K562 (cell line): ENCODE measurements at regions not wholly inside any gene's neighbourhood (a gene's known extent, or its start where the extent isn't known, plus 50 kb on each side); places are given as distances from the start of the nearest gene placed in this dataset.

Experiments
- CHD1 ChIP-seq: fragments of 200-600 bp; sonication (generic); IDR thresholded peaks from one replicate; pipeline ENCODE4 v1.6.1; 2012; ENCODE audit warnings: mild to moderate bottlenecking, moderate library complexity, low read length, inconsistent platforms
- EP300 ChIP-seq: IDR thresholded peaks from 2 replicates; pipeline ENCODE4 v1.6.1; 2012; ENCODE audit warnings: low read length, improper control_type of control experiment
- EZH2 ChIP-seq: IDR thresholded peaks from 2 replicates; pipeline ENCODE4 v1.6.1; 2012; ENCODE audit warnings: low read depth, mild to moderate bottlenecking, inconsistent platforms, low read length, borderline replicate concordance
- HMGXB4 ChIP-seq: sonication (generic); formaldehyde crosslinking; IDR thresholded peaks from 2 replicates; pipeline ENCODE4 v1.8.1; 2023; ENCODE audit warnings: mild to moderate bottlenecking, missing genetic modification reagents
- NFXL1 ChIP-seq: fragments of 450-650 bp; formaldehyde crosslinking; IDR thresholded peaks from 2 replicates; pipeline ENCODE4 v1.4.0; 2021; ENCODE audit warnings: mild to moderate bottlenecking

DNA sequence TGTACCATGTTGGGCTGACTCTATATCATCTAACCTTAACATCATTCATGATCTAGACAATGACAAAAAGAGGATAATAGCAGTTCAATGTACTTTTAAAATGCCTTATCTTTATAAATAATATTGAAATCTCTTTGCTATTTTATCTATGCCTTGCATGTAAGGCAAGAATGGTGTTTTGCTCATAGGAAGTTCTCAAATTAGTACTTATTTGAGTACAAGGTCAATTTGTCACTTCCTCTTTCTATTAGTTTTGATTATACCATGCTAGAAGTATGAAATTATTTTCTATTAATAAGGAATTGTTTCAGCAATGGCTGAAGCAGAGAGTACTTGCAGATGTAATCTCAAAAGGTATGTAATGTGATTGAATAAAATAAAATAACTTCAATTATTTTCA is 1285.4 kb upstream of the TENM4 start:
- no peak for TF ChIP-seq EZH2
- no peak for TF ChIP-seq HMGXB4 (CRISPR knock-in tag)
- TF ChIP-seq CHD1, result no peak
- no peak for TF ChIP-seq NFXL1
- no peak for TF ChIP-seq EP300
